HCT116 (cell line): ENCODE measurements at regions not wholly inside any gene's neighbourhood (a gene's known extent, or its start where the extent isn't known, plus 50 kb on each side); places are given as distances from the start of the nearest gene placed in this dataset.

Experiments used
- ATAC-seq: fragments of 200-7000 bp; cut with Tn5 transposase; 2 replicates; pipeline ENCODE4 v1.9.1; 2020; ENCODE audit warnings: mild to moderate bottlenecking, moderate library complexity
- BruUV-seq: library from RNA; stranded (reverse); fragments of 400-500 nt; replicated peaks from 2 replicates; lab custom pipeline; 2021; lab: Mats Ljungman, UMichigan
- CTCF ChIA-PET: fragments of 300-600 bp; sonication (Branson Sonifier 250); formaldehyde crosslinking; loops from one replicate; lab custom pipeline; 2021; ENCODE audit warnings: antibody characterized with exemption; lab: Charles Lee
- POLR2A ChIA-PET: fragments of 300-600, 350-600 bp; sonication (Branson Sonifier 250); formaldehyde crosslinking; loops from one replicate; lab custom pipeline; 2021; ENCODE audit warnings: antibody characterized with exemption; lab: Charles Lee
- RAD21 ChIA-PET, 2 experiments: fragments of 300-600 bp; sonication (Branson Sonifier 250); formaldehyde crosslinking; loops; one replicate each; lab custom pipeline; 2023; ENCODE audit warnings: low total read pairs in 2 of 2; ENCODE audit not compliant: uncharacterized antibody in 2 of 2, unreplicated experiment in 2 of 2, low non-redundant PET in 1 of 2; lab: Charles Lee
- DNase-seq: peaks from one replicate; pipeline ENCODE4 v3.0.0-alpha.2; 2010; ENCODE audit warnings: low read depth, low spot score
- H2AFZ ChIP-seq: fragments of 200-600 bp; shearing (Covaris generic), sonication (generic); 2 replicates; pipeline ENCODE4 v1.6.1; 2017; ENCODE audit warnings: low read depth, mixed run types, mixed read lengths, antibody characterized with exemption, low read length; ENCODE audit not compliant: poor library complexity, severe bottlenecking
- H3K27ac ChIP-seq: 2 replicates; pipeline ENCODE4 v1.5.1; 2012; ENCODE audit warnings: low read depth, low read length
- H3K27me3 ChIP-seq: fragments of 200-600 bp; sonication (generic); 2 replicates; pipeline ENCODE4 v1.6.1; 2016; ENCODE audit warnings: mixed run types, low read length, mixed read lengths; ENCODE audit not compliant: insufficient read depth
- H3K36me3 ChIP-seq, 2 experiments: fragments of 200-500 bp in 1 of 2; fragments of 200-600 bp in 1 of 2; sonication (Bioruptor generic) in 1 of 2; sonication (generic) in 1 of 2; 2 replicates each; pipeline versions ENCODE4 v1.5.1 to v1.6.1; 2014 to 2016; ENCODE audit warnings: low read length in 2 of 2, inconsistent platforms in 1 of 2, mixed read lengths in 1 of 2, mixed run types in 1 of 2; ENCODE audit not compliant: insufficient read depth in 2 of 2, control insufficient read depth in 1 of 2
- H3K4me1 ChIP-seq, 2 experiments: fragments of 200-600 bp in 1 of 2; sonication (generic) in 1 of 2; 2 replicates each; pipeline versions ENCODE4 v1.5.1 to v1.6.1; 2012 to 2017; ENCODE audit warnings: low read length in 2 of 2, inconsistent platforms in 1 of 2, mild to moderate bottlenecking in 1 of 2, mixed read lengths in 1 of 2, mixed run types in 1 of 2, moderate library complexity in 1 of 2; ENCODE audit not compliant: insufficient read depth in 2 of 2, control insufficient read depth in 1 of 2
- H3K4me2 ChIP-seq: fragments of 200-600 bp; sonication (generic); 2 replicates; pipeline ENCODE4 v1.6.1; 2017; ENCODE audit warnings: mixed run types, low read length, mixed read lengths
- H3K4me3 ChIP-seq, 2 experiments: fragments of 200-600 bp in 1 of 2; sonication (generic) in 1 of 2; replicated peaks in 1 of 2; 2 replicates each; pipeline ENCODE4 v1.5.1; 2011 to 2016; ENCODE audit warnings: low read length in 2 of 2, control low read depth in 1 of 2, low read depth in 1 of 2, mild to moderate bottlenecking in 1 of 2, mixed read lengths in 1 of 2, mixed run types in 1 of 2
- H3K79me2 ChIP-seq: fragments of 200-600 bp; sonication (generic); 2 replicates; pipeline ENCODE4 v1.6.1; 2017; ENCODE audit warnings: mild to moderate bottlenecking, mixed run types, low read length, moderate library complexity, mixed read lengths; ENCODE audit not compliant: insufficient read depth
- H3K9ac ChIP-seq: fragments of 200-600 bp; sonication (generic); 2 replicates; pipeline ENCODE4 v1.6.1; 2016; ENCODE audit warnings: low read length, mixed read lengths
- H3K9me2 ChIP-seq: fragments of 200-600 bp; sonication (generic), shearing (Covaris generic); 2 replicates; pipeline ENCODE4 v1.6.1; 2017; ENCODE audit warnings: mixed run types, mild to moderate bottlenecking, moderate library complexity; ENCODE audit not compliant: insufficient read depth
- H3K9me3 ChIP-seq, 2 experiments: fragments of 200-500 bp in 1 of 2; fragments of 200-600 bp in 1 of 2; sonication (Bioruptor generic) in 1 of 2; sonication (generic) in 1 of 2; 2 replicates each; pipeline ENCODE4 v1.6.1; 2014 to 2017; ENCODE audit warnings: low read length in 2 of 2, mixed read lengths in 2 of 2, inconsistent platforms in 1 of 2, low read depth in 1 of 2, mild to moderate bottlenecking in 1 of 2, mixed run types in 1 of 2, moderate library complexity in 1 of 2; ENCODE audit not compliant: control insufficient read depth in 1 of 2, insufficient read depth in 1 of 2
- H4K20me1 ChIP-seq: fragments of 200-600 bp; sonication (generic), shearing (Covaris generic); 2 replicates; pipeline ENCODE4 v1.6.1; 2017; ENCODE audit warnings: mixed run types, mild to moderate bottlenecking, moderate library complexity; ENCODE audit not compliant: insufficient read depth
- ATF3 ChIP-seq: IDR thresholded peaks from 2 replicates; pipeline ENCODE4 v1.6.1; 2012
- CBX3 ChIP-seq: IDR thresholded peaks from 2 replicates; pipeline ENCODE4 v1.6.1; 2012; ENCODE audit warnings: low read depth
- CEBPB ChIP-seq: IDR thresholded peaks from 2 replicates; pipeline ENCODE4 v1.6.1; 2012; ENCODE audit warnings: low read depth
- EGR1 ChIP-seq: IDR thresholded peaks from 2 replicates; pipeline ENCODE4 v1.6.1; 2012; ENCODE audit warnings: low read depth
- EZH2 ChIP-seq: fragments of 200-600 bp; sonication (generic); IDR thresholded peaks from 2 replicates; pipeline ENCODE4 v1.6.1; 2017; ENCODE audit warnings: antibody characterized with exemption, mixed run types
- JUND ChIP-seq: IDR thresholded peaks from 2 replicates; pipeline ENCODE4 v1.6.1; 2012
- POLR2AphosphoS5 ChIP-seq: IDR thresholded peaks from 2 replicates; pipeline ENCODE4 v1.6.1; 2011; ENCODE audit warnings: mild to moderate bottlenecking, low read depth, low read length, moderate library complexity
- RAD21 ChIP-seq: IDR thresholded peaks from 2 replicates; pipeline ENCODE4 v1.6.1; 2012; ENCODE audit warnings: low read depth, mild to moderate bottlenecking
- REST ChIP-seq: IDR thresholded peaks from 2 replicates; pipeline ENCODE4 v1.6.1; 2012; ENCODE audit warnings: low read depth
- SP1 ChIP-seq: IDR thresholded peaks from 2 replicates; pipeline ENCODE4 v1.6.1; 2012; ENCODE audit warnings: low read depth
- SRF ChIP-seq: IDR thresholded peaks from 2 replicates; pipeline ENCODE4 v1.6.1; 2012; ENCODE audit warnings: low read depth
- YY1 ChIP-seq: IDR thresholded peaks from 2 replicates; pipeline ENCODE4 v1.6.1; 2011; ENCODE audit warnings: low read length, low read depth, moderate library complexity, mild to moderate bottlenecking; ENCODE audit not compliant: insufficient replicate concordance; ENCODE audit errors: extremely low read depth
- ZBTB33 ChIP-seq: IDR thresholded peaks from 2 replicates; pipeline ENCODE4 v1.6.1; 2011; ENCODE audit warnings: mild to moderate bottlenecking, low read length, moderate library complexity; ENCODE audit not compliant: insufficient replicate concordance; ENCODE audit errors: extremely low read depth
- ZFX ChIP-seq: fragments of 450-650 bp; IDR thresholded peaks from 2 replicates; pipeline ENCODE4 v1.6.1; 2017
- intact Hi-C: fragments of 100-400 bp; cut with micrococcal nuclease; formaldehyde crosslinking; loops from 2 replicates; pipeline ENCODE4 v1.10.0; 2022
- TF ChIP-seq, protein P1 (sequence below): IDR thresholded peaks from 2 replicates; pipeline ENCODE4 v1.6.1; 2012

DNA sequence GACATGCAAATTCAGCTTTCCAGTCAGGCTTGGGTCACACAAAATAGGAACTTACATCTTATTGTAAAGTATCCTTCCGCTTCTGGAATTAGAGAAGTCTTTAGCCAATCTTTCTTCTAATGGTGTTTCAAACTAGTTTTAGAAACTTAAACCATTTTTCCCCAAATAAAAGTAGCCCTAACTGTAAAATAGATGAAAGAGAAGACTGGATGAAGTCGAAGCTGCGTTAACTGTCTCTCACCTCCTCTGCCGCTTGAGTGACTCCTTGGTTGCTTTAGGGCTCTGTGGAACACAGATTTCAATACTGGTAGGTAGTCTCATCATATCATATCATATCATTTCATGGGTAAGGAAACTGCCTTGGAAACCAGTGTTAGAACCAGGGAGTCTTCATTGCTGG, 498.4 kb downstream of the XIRP2 start:
- Histone ChIP-seq H3K36me3 (no peaks in the 10 kb centered on the region), H3K27me3 (0 out of 2 replicates have a peak, but pooled peaks cover 3% of the 10 kb centered on the region), H3K27ac (no peak overlapping the region), H4K20me1 (no peaks in the 10 kb centered on the region), H3K9ac (no peak overlapping the region), H3K9me3 (no peaks in the 10 kb centered on the region), H2AFZ (no peak overlapping the region), H3K4me3 (no peak overlapping the region), H3K4me1 (no peaks in the 10 kb centered on the region), H3K79me2 (no peaks in the 10 kb centered on the region), H3K4me2 (no peak overlapping the region), H3K9me2 (no peaks in the 10 kb centered on the region)
- ChIA-PET CTCF (no interaction called here), POLR2A (no interaction called here), RAD21 (no interaction called here)
- intact Hi-C loops = no loop called here
- TF ChIP-seq EGR1 (no peak), EZH2 (no peak), JUND (no peak), RAD21 (no peak)
- DNase-seq = no peak
- no peak for ATAC-seq
- BruUV-seq = no TSS peak

- Histone ChIP-seq H3K4me2 (no peak overlapping the region), H3K9me3 (no peaks in the 10 kb centered on the region), H4K20me1 (no peaks in the 10 kb centered on the region), H2AFZ (no peak overlapping the region), H3K9ac (no peak overlapping the region), H3K27ac (no peak overlapping the region), H3K9me2 (no peaks in the 10 kb centered on the region), H3K4me3 (no peak overlapping the region), H3K36me3 (no peaks in the 10 kb centered on the region), H3K79me2 (no peaks in the 10 kb centered on the region), H3K27me3 (0 out of 2 replicates have a peak, but pooled peaks cover 3% of the 10 kb centered on the region), H3K4me1 (no peaks in the 10 kb centered on the region)
- ATAC-seq (no peak), DNase-seq (no peak)
- ChIA-PET POLR2A (no interaction called here), CTCF (no interaction called here), RAD21 (no interaction called here)
- no peak for TF ChIP-seq ZBTB33
- TF ChIP-seq REST = no peak
- no peak for TF ChIP-seq YY1
- TF ChIP-seq SP1 = no peak
- no peak for TF ChIP-seq ATF3
- no peak for TF ChIP-seq EGR1
- TF ChIP-seq CEBPB = no peak
- TF ChIP-seq POLR2AphosphoS5 = no peak
- TF ChIP-seq, protein P1, sequence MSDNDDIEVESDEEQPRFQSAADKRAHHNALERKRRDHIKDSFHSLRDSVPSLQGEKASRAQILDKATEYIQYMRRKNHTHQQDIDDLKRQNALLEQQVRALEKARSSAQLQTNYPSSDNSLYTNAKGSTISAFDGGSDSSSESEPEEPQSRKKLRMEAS = no peak
- TF ChIP-seq SRF = no peak
- TF ChIP-seq RAD21 = no peak
- no peak for TF ChIP-seq CBX3
- no peak for TF ChIP-seq ZFX
- no TSS peak for BruUV-seq
- intact Hi-C loops = no loop called here
Observed at GRCh38 chr2:167383610-167384194, 495.4 kb downstream of the XIRP2 start.
